HG03565 (cell line): ENCODE measurements at regions not wholly inside any gene's neighbourhood (a gene's known extent, or its start where the extent isn't known, plus 50 kb on each side); places are given as distances from the start of the nearest gene placed in this dataset.
"Not testable (repeated sequence)": the region's sequence is repeated elsewhere in the genome, so short reads cannot be mapped to it uniquely, and the experiment has no call there.

ENCODE experiments used
- ATAC-seq: cut with Tn5 transposase; IDR thresholded peaks from one replicate; pipeline ENCODE4 v1.9.1; 2021; ENCODE audit warnings: mild to moderate bottlenecking, moderate library complexity; ENCODE audit not compliant: unreplicated experiment

GRCh38 chr14:49946320-49947141 lies 53.6 kb downstream of the ARF6 start:
- ATAC-seq: no peak

- no peak for ATAC-seq
Observed at GRCh38 chr14:49947506-49947905, 54.6 kb downstream of the ARF6 start.

GRCh38 chr14:49950275-49951228 lies 57.7 kb downstream of the ARF6 start:
- no peak for ATAC-seq

GRCh38 chr14:49951229-49951607 lies 58.3 kb downstream of the ARF6 start:
- no peak for ATAC-seq

GRCh38 chr14:49951691-49952345 lies 58.9 kb downstream of the ARF6 start:
- no peak for ATAC-seq

GRCh38 chr14:49953196-49953595 lies 60.3 kb downstream of the ARF6 start:
- ATAC-seq: no peak

- no peak for ATAC-seq
Observed at GRCh38 chr14:49954171-49954631, 61.3 kb downstream of the ARF6 start.

- ATAC-seq: no peak
Observed at GRCh38 chr14:49955024-49955423, 62.1 kb downstream of the ARF6 start.

GRCh38 chr14:49957089-49957852 lies 64.4 kb downstream of the ARF6 start:
- ATAC-seq: no peak

- ATAC-seq: no peak
Observed at GRCh38 chr14:49959822-49960408, 67.0 kb downstream of the ARF6 start.

- ATAC-seq: no peak
Observed at GRCh38 chr14:49960453-49960852, 67.6 kb downstream of the ARF6 start.

- peak; percentile 49 for ATAC-seq
Observed at GRCh38 chr14:49961270-49962222, 68.7 kb downstream of the ARF6 start.

GRCh38 chr14:49962621-49963020 lies 69.7 kb downstream of the ARF6 start:
- no peak for ATAC-seq

GRCh38 chr14:49965068-49965651 lies 72.3 kb downstream of the ARF6 start:
- not testable (repeated sequence) for ATAC-seq

GRCh38 chr14:49966304-49966809 lies 73.5 kb downstream of the ARF6 start:
- no peak for ATAC-seq

- ATAC-seq: no peak
Observed at GRCh38 chr14:49966971-49967630, 74.2 kb downstream of the ARF6 start.

- no peak for ATAC-seq
Observed at GRCh38 chr14:49969961-49970360, 77.1 kb downstream of the ARF6 start.
